ENCODE measurements at regions not wholly inside any gene's neighbourhood (a gene's known extent, or its start where the extent isn't known, plus 50 kb on each side); places are given as distances from the start of the nearest gene placed in this dataset.

- DNase-seq = no peak
Observed at GRCh38 chr1:56061824-56062223, 517.5 kb downstream of the PLPP3 start.

GRCh38 chr1:56060906-56061305, 518.5 kb downstream of the PLPP3 start:
- DNase-seq = no peak

- DNase-seq = no peak
Observed at GRCh38 chr1:56057466-56058405, 521.6 kb downstream of the PLPP3 start.

- DNase-seq = no peak
Observed at GRCh38 chr1:56056438-56057287, 522.7 kb downstream of the PLPP3 start.

- no peak for DNase-seq
Observed at GRCh38 chr1:56054959-56055358, 524.4 kb downstream of the PLPP3 start.

- no peak for DNase-seq
Observed at GRCh38 chr1:56052041-56052440, 527.3 kb downstream of the PLPP3 start.

- no peak for DNase-seq
Observed at GRCh38 chr1:56050911-56051310, 528.5 kb downstream of the PLPP3 start.

GRCh38 chr1:56045477-56045876, 533.9 kb downstream of the PLPP3 start:
- DNase-seq = no peak

GRCh38 chr1:56045062-56045461, 534.3 kb downstream of the PLPP3 start:
- DNase-seq = no peak

- no peak for DNase-seq
Observed at GRCh38 chr1:56036479-56036878, 542.9 kb downstream of the PLPP3 start.

GRCh38 chr1:56034847-56035481, 544.4 kb downstream of the PLPP3 start:
- DNase-seq = no peak

- no peak for DNase-seq
Observed at GRCh38 chr1:56034222-56034621, 545.1 kb downstream of the PLPP3 start.

GRCh38 chr1:56033321-56034037, 545.9 kb downstream of the PLPP3 start:
- DNase-seq = no peak

GRCh38 chr1:56032096-56032676, 547.2 kb downstream of the PLPP3 start:
- no peak for DNase-seq

- no peak for DNase-seq
Observed at GRCh38 chr1:56031001-56031400, 548.4 kb downstream of the PLPP3 start.

- no peak for DNase-seq
Observed at GRCh38 chr1:56029319-56030003, 549.9 kb downstream of the PLPP3 start.

- no peak for DNase-seq
Observed at GRCh38 chr1:56028911-56029310, 550.5 kb downstream of the PLPP3 start.

GRCh38 chr1:56028244-56028643, 551.1 kb downstream of the PLPP3 start:
- DNase-seq = no peak

GRCh38 chr1:56025942-56026341, 553.4 kb downstream of the PLPP3 start:
- no peak for DNase-seq

- DNase-seq = no peak
Observed at GRCh38 chr1:56024155-56024554, 555.2 kb downstream of the PLPP3 start.

GRCh38 chr1:56019922-56020321, 559.4 kb downstream of the PLPP3 start:
- DNase-seq = no peak

GRCh38 chr1:56019472-56019871, 559.9 kb downstream of the PLPP3 start:
- no peak for DNase-seq

All from activated CD4-positive, alpha-beta T cell treated with anti-CD3 and anti-CD28 coated beads, Interleukin-10, Interleukin-2, amounts not matched to agents 100 ng/mL and 50 ng/mL, durations not matched to agents 16 hours and 8 hours (primary cell).